Inferior parietal cortex (tissue), 1 donor: ENCODE measurements at regions not wholly inside any gene's neighbourhood (a gene's known extent, or its start where the extent isn't known, plus 50 kb on each side); places are given as distances from the start of the nearest gene placed in this dataset.

Source experiments
- DNase-seq: peaks from one replicate; pipeline ENCODE4 v3.0.0-alpha.2; 2016; ENCODE audit errors: extremely low spot score

- no peak for DNase-seq
Measured at GRCh38 chr2:188204824-188205223, 86.8 kb upstream of the GULP1 start.

- DNase-seq: no peak
Measured at GRCh38 chr2:188207554-188207953, 84.1 kb upstream of the GULP1 start.

GRCh38 chr2:188209218-188209617 is 82.5 kb upstream of the GULP1 start:
- DNase-seq: no peak

- DNase-seq: no peak
Measured at GRCh38 chr2:188217264-188217663, 74.4 kb upstream of the GULP1 start.

GRCh38 chr2:188219541-188219940 is 72.1 kb upstream of the GULP1 start:
- no peak for DNase-seq

GRCh38 chr2:188220535-188220934 is 71.1 kb upstream of the GULP1 start:
- DNase-seq: no peak

GRCh38 chr2:188227713-188228112 is 64.0 kb upstream of the GULP1 start:
- DNase-seq: no peak

- no peak for DNase-seq
Measured at GRCh38 chr2:188235364-188235763, 56.3 kb upstream of the GULP1 start.

- no peak for DNase-seq
Measured at GRCh38 chr2:188238386-188238785, 53.3 kb upstream of the GULP1 start.
